Peyer's patch (tissue), 4 donors: ENCODE measurements at regions not wholly inside any gene's neighbourhood (a gene's known extent, or its start where the extent isn't known, plus 50 kb on each side); places are given as distances from the start of the nearest gene placed in this dataset.

Experiments used
- CTCF ChIP-seq, 6 experiments: fragments of 450-650 bp in 4 of 6; fragments of 200-600 bp in 2 of 6; sonication (generic) in 1 of 6; IDR thresholded peaks; one replicate each; pipeline ENCODE4 v1.5.1; 2017 to 2019; ENCODE audit warnings: antibody characterized with exemption in 6 of 6, mild to moderate bottlenecking in 3 of 6, moderate library complexity in 1 of 6
- POLR2A ChIP-seq, 2 donors: fragments of 450-650 bp; IDR thresholded peaks; one replicate each; pipeline ENCODE4 v1.5.1; 2017; ENCODE audit warnings: antibody characterized with exemption in 2 of 2, mild to moderate bottlenecking in 2 of 2, moderate library complexity in 2 of 2

GRCh38 chr10:32150532-32151101 is 94.4 kb upstream of the KIF5B start:
- no peak for TF ChIP-seq CTCF (IDR thresholded peaks at IDR 0.05)
- TF ChIP-seq POLR2A (IDR thresholded peaks at IDR 0.05) = no peak
